ENCODE measurements at regions not wholly inside any gene's neighbourhood (a gene's known extent, or its start where the extent isn't known, plus 50 kb on each side); places are given as distances from the start of the nearest gene placed in this dataset.
A peak's percentile ranks its signal among the peaks of the same experiment; 100 is the strongest.

- DNase-seq (ENCODE audit: low spot score) = no peak
- H3K36me3 Mint-ChIP-seq = peaks cover 51% of the 10 kb centered on the region
- peaks cover 63% of the 10 kb centered on the region for H3K9me3 Mint-ChIP-seq
- TF ChIP-seq ATF1 (CRISPR knock-in tag; IDR thresholded peaks at IDR 0.05) = no peak
- ChIA-PET POLR2A (no interaction called here), CTCF (no interaction called here)
- no peak overlapping the region for H3K4me3 Mint-ChIP-seq
- H3K27me3 Mint-ChIP-seq (ENCODE audit: low read depth) = no peaks in the 10 kb centered on the region; the same call in 1 of the 2 replicates
- no peak for ATAC-seq
- no peak overlapping the region for H3K27ac Mint-ChIP-seq
- H3K4me1 Mint-ChIP-seq = peaks cover 9% of the 10 kb centered on the region
Observed at GRCh38 chr2:34419856-34420255, 820.8 kb upstream of the FAM98A start.

- peaks cover 9% of the 10 kb centered on the region for H3K4me1 Mint-ChIP-seq
Observed at GRCh38 chr2:34416856-34417255, 817.8 kb upstream of the FAM98A start.

GRCh38 chr2:34414856-34415255, 815.8 kb upstream of the FAM98A start:
- H3K36me3 Mint-ChIP-seq = peaks cover 8% of the 10 kb centered on the region
- no peak overlapping the region for H3K4me3 Mint-ChIP-seq
- no peak overlapping the region for H3K27ac Mint-ChIP-seq
- peaks cover 20% of the 10 kb centered on the region for H3K9me3 Mint-ChIP-seq
- ChIA-PET CTCF (no interaction called here), POLR2A (no interaction called here)
- no peaks in the 10 kb centered on the region for H3K27me3 Mint-ChIP-seq (ENCODE audit: low read depth)
- peaks cover 9% of the 10 kb centered on the region for H3K4me1 Mint-ChIP-seq
- TF ChIP-seq MLX (CRISPR knock-in tag; IDR thresholded peaks at IDR 0.05) (no peak), ZBTB43 (CRISPR knock-in tag; IDR thresholded peaks at IDR 0.05) (no peak)
- no peak for DNase-seq (ENCODE audit: low spot score)
- no peak for ATAC-seq

More at GRCh38 chr2:34416856-34417255, 817.8 kb upstream of the FAM98A start:
- DNase-seq (ENCODE audit: low spot score) (no peak), ATAC-seq (no peak)
- H3K36me3 Mint-ChIP-seq = peaks cover 23% of the 10 kb centered on the region
- no peak for TF ChIP-seq NFATC4 (CRISPR knock-in tag; IDR thresholded peaks at IDR 0.05)
- TF ChIP-seq ZNF671 (CRISPR knock-in tag; IDR thresholded peaks at IDR 0.05) = no peak
- no peak for TF ChIP-seq CDX4 (CRISPR knock-in tag; IDR thresholded peaks at IDR 0.05; ENCODE audit: borderline replicate concordance)
- TF ChIP-seq ZNF512 (CRISPR knock-in tag; IDR thresholded peaks at IDR 0.05; ENCODE audit: borderline replicate concordance) = no peak
- no peak for TF ChIP-seq USF1 (CRISPR knock-in tag; IDR thresholded peaks at IDR 0.05)
- TF ChIP-seq ZNF416 (CRISPR knock-in tag; IDR thresholded peaks at IDR 0.05) = no peak
- no peak overlapping the region for H3K4me3 Mint-ChIP-seq
- H3K9me3 Mint-ChIP-seq = peaks cover 38% of the 10 kb centered on the region
- POLR2A ChIA-PET = no interaction called here
- H3K27ac Mint-ChIP-seq = no peak overlapping the region
- H3K27me3 Mint-ChIP-seq (ENCODE audit: low read depth) = no peaks in the 10 kb centered on the region; the same call in 1 of the 2 replicates
- CTCF ChIA-PET = no interaction called here

GRCh38 chr2:34408100-34408499, 809.0 kb upstream of the FAM98A start:
- DNase-seq (ENCODE audit: low spot score) = no peak
- no peak for TF ChIP-seq E2F4 (CRISPR knock-in tag; IDR thresholded peaks at IDR 0.05; ENCODE audit: borderline replicate concordance, low read depth)
- no peak for TF ChIP-seq SOX15 (CRISPR knock-in tag; IDR thresholded peaks at IDR 0.05)
- TF ChIP-seq ZNF232 (CRISPR knock-in tag; IDR thresholded peaks at IDR 0.05) = no peak
- TF ChIP-seq ZNF396 (CRISPR knock-in tag; IDR thresholded peaks at IDR 0.05; ENCODE audit: borderline replicate concordance) = no peak
- no peak for TF ChIP-seq ZNF219 (CRISPR knock-in tag; IDR thresholded peaks at IDR 0.05; ENCODE audit: borderline replicate concordance)
- TF ChIP-seq ERG (CRISPR knock-in tag; IDR thresholded peaks at IDR 0.05) = no peak
- TF ChIP-seq JAZF1 (CRISPR knock-in tag; IDR thresholded peaks at IDR 0.05) = no peak
- TF ChIP-seq FOXP1 (CRISPR knock-in tag; IDR thresholded peaks at IDR 0.05; ENCODE audit: borderline replicate concordance) = no peak
- TF ChIP-seq NFYB (CRISPR knock-in tag; conservative IDR thresholded peaks at IDR 0.05; ENCODE audit: low read depth) = no peak
- no peak for TF ChIP-seq ETV6 (CRISPR knock-in tag; IDR thresholded peaks at IDR 0.05)

More at GRCh38 chr2:34408100-34408499, 809.0 kb upstream of the FAM98A start:
- Mint-ChIP-seq H3K27ac (no peak overlapping the region), H3K27me3 (ENCODE audit: low read depth) (peaks cover 5% of the 10 kb centered on the region), H3K9me3 (no peaks in the 10 kb centered on the region), H3K36me3 (no peaks in the 10 kb centered on the region), H3K4me3 (no peak overlapping the region), H3K4me1 (peaks cover 17% of the 10 kb centered on the region)
- POLR2A ChIA-PET = no interaction called here
- ATAC-seq = peak; percentile 26; the same call in 1 of the 2 replicates
- CTCF ChIA-PET = no interaction called here

Measured in WTC11 (cell line).